ENCODE measurements at regions not wholly inside any gene's neighbourhood (a gene's known extent, or its start where the extent isn't known, plus 50 kb on each side); places are given as distances from the start of the nearest gene placed in this dataset.

GRCh38 chr6:137412562-137412961, 81.6 kb downstream of the OLIG3 start:
- TF ChIP-seq GATA2 (IDR thresholded peaks at IDR 0.05; ENCODE audit: low read depth, low read length) (no peak), GATA3 (IDR thresholded peaks at IDR 0.05; ENCODE audit: low read depth, low read length) (no peak)

GRCh38 chr6:137409266-137409777, 84.9 kb downstream of the OLIG3 start:
- no peak for TF ChIP-seq GATA2 (IDR thresholded peaks at IDR 0.05; ENCODE audit: low read depth, low read length)
- TF ChIP-seq GATA3 (IDR thresholded peaks at IDR 0.05; ENCODE audit: low read depth, low read length), result no peak

- TF ChIP-seq GATA2 (IDR thresholded peaks at IDR 0.05; ENCODE audit: low read depth, low read length) (no peak), GATA3 (IDR thresholded peaks at IDR 0.05; ENCODE audit: low read depth, low read length) (no peak)
Observed at GRCh38 chr6:137407816-137408215, 86.4 kb downstream of the OLIG3 start.

GRCh38 chr6:137405806-137406205, 88.4 kb downstream of the OLIG3 start:
- TF ChIP-seq GATA3 (IDR thresholded peaks at IDR 0.05; ENCODE audit: low read depth, low read length), result no peak
- TF ChIP-seq GATA2 (IDR thresholded peaks at IDR 0.05; ENCODE audit: low read depth, low read length), result no peak

GRCh38 chr6:137403855-137404254, 90.3 kb downstream of the OLIG3 start:
- TF ChIP-seq GATA2 (IDR thresholded peaks at IDR 0.05; ENCODE audit: low read depth, low read length) (no peak), GATA3 (IDR thresholded peaks at IDR 0.05; ENCODE audit: low read depth, low read length) (no peak)

GRCh38 chr6:137403443-137403842, 90.8 kb downstream of the OLIG3 start:
- TF ChIP-seq GATA2 (IDR thresholded peaks at IDR 0.05; ENCODE audit: low read depth, low read length) (no peak), GATA3 (IDR thresholded peaks at IDR 0.05; ENCODE audit: low read depth, low read length) (no peak)

GRCh38 chr6:137402143-137402680, 92.0 kb downstream of the OLIG3 start:
- no peak for TF ChIP-seq GATA2 (IDR thresholded peaks at IDR 0.05; ENCODE audit: low read depth, low read length)
- TF ChIP-seq GATA3 (IDR thresholded peaks at IDR 0.05; ENCODE audit: low read depth, low read length), result no peak

- no peak for TF ChIP-seq GATA3 (IDR thresholded peaks at IDR 0.05; ENCODE audit: low read depth, low read length)
- no peak for TF ChIP-seq GATA2 (IDR thresholded peaks at IDR 0.05; ENCODE audit: low read depth, low read length)
Observed at GRCh38 chr6:137401088-137401487, 93.1 kb downstream of the OLIG3 start.

- no peak for TF ChIP-seq GATA3 (IDR thresholded peaks at IDR 0.05; ENCODE audit: low read depth, low read length)
- no peak for TF ChIP-seq GATA2 (IDR thresholded peaks at IDR 0.05; ENCODE audit: low read depth, low read length)
Observed at GRCh38 chr6:137399881-137400443, 94.2 kb downstream of the OLIG3 start.

- TF ChIP-seq GATA2 (IDR thresholded peaks at IDR 0.05; ENCODE audit: low read depth, low read length), result no peak
- TF ChIP-seq GATA3 (IDR thresholded peaks at IDR 0.05; ENCODE audit: low read depth, low read length), result no peak
Observed at GRCh38 chr6:137395316-137395715, 98.9 kb downstream of the OLIG3 start.

- TF ChIP-seq GATA3 (IDR thresholded peaks at IDR 0.05; ENCODE audit: low read depth, low read length) (no peak), GATA2 (IDR thresholded peaks at IDR 0.05; ENCODE audit: low read depth, low read length) (no peak)
Observed at GRCh38 chr6:137391061-137391814, 103.0 kb downstream of the OLIG3 start.

GRCh38 chr6:137390334-137390733, 103.9 kb downstream of the OLIG3 start:
- TF ChIP-seq GATA2 (IDR thresholded peaks at IDR 0.05; ENCODE audit: low read depth, low read length) (no peak), GATA3 (IDR thresholded peaks at IDR 0.05; ENCODE audit: low read depth, low read length) (no peak)

GRCh38 chr6:137389150-137389704, 105.0 kb downstream of the OLIG3 start:
- TF ChIP-seq GATA3 (IDR thresholded peaks at IDR 0.05; ENCODE audit: low read depth, low read length), result no peak
- no peak for TF ChIP-seq GATA2 (IDR thresholded peaks at IDR 0.05; ENCODE audit: low read depth, low read length)

GRCh38 chr6:137387096-137387764, 107.0 kb downstream of the OLIG3 start:
- TF ChIP-seq GATA2 (IDR thresholded peaks at IDR 0.05; ENCODE audit: low read depth, low read length), result no peak
- TF ChIP-seq GATA3 (IDR thresholded peaks at IDR 0.05; ENCODE audit: low read depth, low read length), result no peak
